ENCODE measurements at regions not wholly inside any gene's neighbourhood (a gene's known extent, or its start where the extent isn't known, plus 50 kb on each side); places are given as distances from the start of the nearest gene placed in this dataset.

DNA sequence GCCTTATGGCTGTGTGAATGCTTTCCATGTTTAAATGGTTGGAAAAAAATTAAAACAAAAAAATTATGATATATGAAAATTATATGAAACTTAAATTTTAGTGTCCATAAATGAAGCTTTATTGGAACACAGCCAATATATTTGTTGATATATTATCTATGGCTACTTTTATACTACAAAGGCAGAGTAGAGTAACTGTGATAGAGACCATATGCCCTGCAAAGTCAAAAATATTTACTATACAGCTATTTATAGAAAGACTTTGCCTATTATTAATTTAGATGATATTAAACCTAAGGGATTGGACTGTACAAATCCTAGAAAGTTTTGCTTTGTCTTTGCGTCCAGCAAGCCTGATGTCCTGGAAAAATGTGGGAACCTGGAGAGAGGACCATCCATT lies 518.3 kb upstream of the JAG1 start:
- DNase-seq (ENCODE audit: low read depth): no peak
- H3K4me3 ChIP-seq (ENCODE audit: control insufficient read depth, low read depth, low read length): no peak overlapping the region
- TF ChIP-seq, protein P1, sequence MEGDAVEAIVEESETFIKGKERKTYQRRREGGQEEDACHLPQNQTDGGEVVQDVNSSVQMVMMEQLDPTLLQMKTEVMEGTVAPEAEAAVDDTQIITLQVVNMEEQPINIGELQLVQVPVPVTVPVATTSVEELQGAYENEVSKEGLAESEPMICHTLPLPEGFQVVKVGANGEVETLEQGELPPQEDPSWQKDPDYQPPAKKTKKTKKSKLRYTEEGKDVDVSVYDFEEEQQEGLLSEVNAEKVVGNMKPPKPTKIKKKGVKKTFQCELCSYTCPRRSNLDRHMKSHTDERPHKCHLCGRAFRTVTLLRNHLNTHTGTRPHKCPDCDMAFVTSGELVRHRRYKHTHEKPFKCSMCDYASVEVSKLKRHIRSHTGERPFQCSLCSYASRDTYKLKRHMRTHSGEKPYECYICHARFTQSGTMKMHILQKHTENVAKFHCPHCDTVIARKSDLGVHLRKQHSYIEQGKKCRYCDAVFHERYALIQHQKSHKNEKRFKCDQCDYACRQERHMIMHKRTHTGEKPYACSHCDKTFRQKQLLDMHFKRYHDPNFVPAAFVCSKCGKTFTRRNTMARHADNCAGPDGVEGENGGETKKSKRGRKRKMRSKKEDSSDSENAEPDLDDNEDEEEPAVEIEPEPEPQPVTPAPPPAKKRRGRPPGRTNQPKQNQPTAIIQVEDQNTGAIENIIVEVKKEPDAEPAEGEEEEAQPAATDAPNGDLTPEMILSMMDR (conservative IDR thresholded peaks at IDR 0.05; ENCODE audit: control insufficient read depth, insufficient read depth, low read depth, low read length): no peak

DNA sequence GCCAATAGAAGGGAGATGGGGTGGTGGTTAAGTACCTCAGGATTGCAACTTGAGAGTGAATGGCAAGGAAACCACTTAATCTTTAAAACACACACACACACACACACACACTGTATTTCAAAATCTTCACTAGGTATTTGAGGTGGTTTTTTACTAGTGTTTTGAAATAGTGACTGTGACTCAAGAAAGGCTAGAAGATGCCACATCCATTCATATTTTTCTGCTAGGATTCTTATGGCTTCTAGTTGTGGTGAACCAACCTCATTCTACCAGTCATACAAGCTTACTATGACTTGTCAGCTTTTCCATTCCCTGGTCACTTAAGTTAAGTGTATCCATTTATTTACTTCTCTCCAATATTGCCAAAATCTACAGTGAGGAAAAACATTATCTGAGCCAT lies 519.4 kb upstream of the JAG1 start:
- TF ChIP-seq, protein P1 (conservative IDR thresholded peaks at IDR 0.05; ENCODE audit: control insufficient read depth, insufficient read depth, low read depth, low read length): no peak
- no peak overlapping the region for H3K4me3 ChIP-seq (ENCODE audit: control insufficient read depth, low read depth, low read length)
- peak; percentile 24 for DNase-seq (ENCODE audit: low read depth)

DNA sequence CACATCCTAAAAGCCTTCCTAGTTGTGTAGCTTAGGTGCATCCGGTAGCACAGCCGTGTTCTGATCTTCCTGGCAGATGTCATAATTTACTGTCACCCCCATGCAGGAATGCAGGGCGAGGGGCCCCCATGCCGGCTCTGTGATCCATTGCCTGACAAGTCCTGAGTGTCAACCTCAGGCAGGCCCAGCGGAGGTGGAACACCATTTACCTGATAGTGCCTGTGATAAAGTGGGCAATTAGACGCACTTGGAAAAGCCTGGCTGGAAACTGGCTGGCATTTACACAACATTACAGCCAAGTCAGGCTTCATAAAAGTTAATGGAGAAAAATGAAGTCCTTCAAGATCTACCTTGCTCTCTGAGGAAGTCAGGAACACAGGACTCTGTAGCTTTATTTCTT lies 521.4 kb upstream of the JAG1 start:
- TF ChIP-seq, protein P1 (conservative IDR thresholded peaks at IDR 0.05; ENCODE audit: control insufficient read depth, insufficient read depth, low read depth, low read length): no peak
- no peak for DNase-seq (ENCODE audit: low read depth)
- no peak overlapping the region for H3K4me3 ChIP-seq (ENCODE audit: control insufficient read depth, low read depth, low read length)

DNA sequence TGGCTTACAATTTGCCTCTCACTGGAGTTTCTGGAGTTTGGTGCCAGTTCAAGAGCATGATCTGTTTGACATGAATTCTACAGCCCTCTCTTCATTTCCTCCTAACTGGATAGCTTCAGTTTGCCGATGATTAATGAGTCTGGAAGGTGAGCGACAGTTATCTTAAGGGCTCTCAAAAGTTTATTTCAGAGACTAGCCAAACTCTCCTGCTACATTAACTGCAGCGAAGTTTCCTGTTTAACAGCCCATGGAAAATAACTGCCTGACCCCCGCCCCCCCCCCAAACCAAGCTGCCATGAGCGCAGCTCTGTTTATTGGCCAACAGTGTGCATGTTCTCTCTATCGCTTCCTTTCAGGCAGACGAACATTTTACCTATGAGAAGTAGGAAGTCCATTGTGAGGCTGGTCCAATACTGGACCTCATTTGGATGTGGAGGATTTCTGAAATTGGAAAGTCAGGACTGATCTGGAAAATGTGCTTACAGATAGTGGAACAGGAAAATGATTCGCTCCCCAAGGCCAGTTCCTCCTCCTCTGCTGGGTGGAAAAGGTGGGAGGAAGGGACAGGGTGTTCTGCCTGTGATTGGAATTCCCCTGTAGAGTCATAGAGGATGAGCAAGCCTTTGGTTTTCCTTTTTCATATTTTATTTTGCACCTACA lies 522.2 kb upstream of the JAG1 start:
- H3K4me3 ChIP-seq (ENCODE audit: control insufficient read depth, low read depth, low read length): no peak overlapping the region
- TF ChIP-seq, protein P1 (conservative IDR thresholded peaks at IDR 0.05; ENCODE audit: control insufficient read depth, insufficient read depth, low read depth, low read length): no peak
- DNase-seq (ENCODE audit: low read depth): peak; percentile 56

DNA sequence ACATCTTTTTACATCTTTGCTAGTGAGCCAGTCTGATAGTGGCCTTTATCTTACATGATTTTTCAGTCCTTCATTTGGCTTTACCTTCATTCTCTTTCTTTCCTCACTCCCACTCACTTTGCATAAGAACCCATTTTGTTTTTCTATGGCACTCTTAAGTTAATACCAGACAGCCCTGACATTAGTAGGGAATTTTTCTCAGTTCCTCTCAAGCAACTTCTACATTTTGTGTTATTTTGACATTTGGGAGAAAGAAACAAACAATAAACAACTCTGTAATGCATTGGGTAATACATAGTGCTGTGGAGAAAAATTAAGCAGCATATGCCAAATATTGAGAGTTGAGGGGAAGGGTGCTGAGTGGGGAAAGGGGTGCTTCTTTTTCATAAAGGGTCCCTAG lies 524.1 kb upstream of the JAG1 start:
- TF ChIP-seq, protein P1 (conservative IDR thresholded peaks at IDR 0.05; ENCODE audit: control insufficient read depth, insufficient read depth, low read depth, low read length): no peak
- H3K4me3 ChIP-seq (ENCODE audit: control insufficient read depth, low read depth, low read length): no peak overlapping the region
- DNase-seq (ENCODE audit: low read depth): no peak

DNA sequence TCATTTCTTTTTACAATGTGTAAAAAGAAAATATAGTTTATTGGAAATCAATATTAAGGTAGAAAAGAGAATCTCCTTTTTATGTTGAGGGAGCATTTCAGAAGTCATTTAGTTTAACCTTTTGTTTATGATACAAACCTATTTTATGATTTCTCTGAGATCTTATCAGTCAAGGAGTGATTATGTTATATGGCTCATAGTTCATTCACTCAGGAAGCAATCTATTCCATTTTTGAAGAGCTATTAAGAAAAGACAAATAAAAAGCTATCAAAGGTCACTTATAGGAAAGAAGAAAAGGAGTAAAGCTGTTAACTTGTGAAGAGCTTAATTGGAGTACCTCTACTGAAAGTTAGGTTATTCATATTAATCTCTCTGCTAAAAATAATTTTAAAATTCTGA lies 526.6 kb upstream of the JAG1 start:
- DNase-seq (ENCODE audit: low read depth): no peak
- no peak overlapping the region for H3K4me3 ChIP-seq (ENCODE audit: control insufficient read depth, low read depth, low read length)
- TF ChIP-seq, protein P1 (conservative IDR thresholded peaks at IDR 0.05; ENCODE audit: control insufficient read depth, insufficient read depth, low read depth, low read length): no peak

Measured in fibroblast of mammary gland (primary cell).